GM18519 (cell line): ENCODE measurements at regions not wholly inside any gene's neighbourhood (a gene's known extent, or its start where the extent isn't known, plus 50 kb on each side); places are given as distances from the start of the nearest gene placed in this dataset.
A peak's percentile ranks its signal among the peaks of the same experiment; 100 is the strongest.
"Not testable (repeated sequence)": the region's sequence is repeated elsewhere in the genome, so short reads cannot be mapped to it uniquely, and the experiment has no call there.

Source experiments
- ATAC-seq: cut with Tn5 transposase; IDR thresholded peaks from one replicate; pipeline ENCODE4 v1.9.1; 2021; ENCODE audit warnings: mild to moderate bottlenecking, moderate library complexity; ENCODE audit not compliant: unreplicated experiment, low FRiP score

DNA sequence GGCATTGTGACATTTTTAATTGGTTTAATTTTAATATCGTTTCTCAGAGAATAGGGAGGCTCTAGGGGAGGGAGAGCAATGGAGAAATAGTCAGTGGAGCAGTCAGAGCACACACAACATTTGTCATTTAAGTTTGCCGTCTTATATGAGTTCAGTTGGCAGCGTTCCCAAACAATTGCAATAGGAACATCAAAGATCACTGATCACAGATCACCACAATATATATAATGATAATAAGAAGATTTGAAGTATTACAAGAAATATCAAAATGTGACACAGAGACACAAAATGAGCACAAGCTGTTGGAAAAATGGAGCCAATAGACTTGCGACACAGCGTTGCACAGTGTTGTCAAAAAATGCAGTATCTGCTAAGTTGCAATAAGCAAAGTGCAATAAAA, 303.7 kb downstream of the CDH19 start:
- no peak for ATAC-seq

GRCh38 chr18:66280470-66280869, 323.4 kb downstream of the CDH19 start:
- ATAC-seq, result no peak

DNA sequence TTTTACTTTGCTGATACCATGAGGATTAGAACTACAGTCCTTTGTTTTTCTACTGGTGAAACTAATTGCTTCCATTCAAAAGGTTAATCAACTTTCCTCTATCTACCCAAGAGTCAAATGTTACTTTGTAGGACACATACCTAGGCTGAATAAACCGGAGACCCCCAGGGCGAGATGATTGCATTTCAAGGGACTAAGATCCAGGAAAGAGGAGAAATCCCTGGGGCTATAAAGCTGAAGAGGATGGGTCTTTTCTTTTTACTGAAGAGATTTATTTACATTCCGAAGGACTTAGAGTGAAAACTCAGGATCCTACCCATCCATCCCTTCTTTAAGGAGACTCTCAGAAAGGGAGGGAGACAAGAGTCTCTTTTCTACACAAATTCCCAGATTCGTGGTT, 331.9 kb downstream of the CDH19 start:
- ATAC-seq, result no peak

DNA sequence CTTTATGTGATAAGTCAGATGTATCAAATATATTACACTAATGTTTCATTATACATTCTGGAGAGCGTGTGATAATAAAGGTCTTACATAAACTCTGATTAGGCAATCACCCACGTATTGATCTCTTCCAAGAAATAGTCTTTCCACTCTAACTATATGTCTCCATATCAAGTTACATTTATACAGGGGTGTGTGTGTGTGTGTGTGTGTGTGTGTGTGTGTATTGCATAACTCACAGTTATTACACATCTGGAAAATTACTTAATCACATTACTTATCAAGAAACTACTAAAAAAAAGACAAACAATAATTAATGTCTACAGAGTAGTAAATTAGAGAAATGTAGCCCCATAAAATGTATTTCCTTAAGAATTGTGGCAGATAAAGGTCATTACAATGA, 339.8 kb downstream of the CDH19 start:
- ATAC-seq, result no peak

DNA sequence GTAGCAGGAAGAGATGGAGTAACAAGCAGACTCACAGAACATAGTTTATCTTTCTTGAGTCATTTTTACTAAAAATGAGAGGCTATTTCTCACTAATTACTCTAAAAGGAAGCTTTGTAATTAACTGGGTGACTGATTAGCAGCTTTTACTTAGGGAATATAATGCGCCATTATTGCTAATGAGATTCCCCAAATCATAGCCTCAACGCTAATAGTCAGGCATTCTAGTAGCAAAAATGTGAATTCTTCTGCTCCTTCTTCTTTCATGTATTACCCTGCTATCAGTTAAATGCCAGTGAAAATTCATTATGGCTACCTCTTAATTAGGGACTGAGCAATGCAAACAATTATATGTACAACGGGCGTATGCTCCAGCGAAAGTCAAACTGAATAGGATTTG, 349.8 kb downstream of the CDH19 start:
- ATAC-seq, result no peak

- ATAC-seq, result no peak
Measured at GRCh38 chr18:66252703-66253102, 351.2 kb downstream of the CDH19 start.

GRCh38 chr18:66235206-66235605, 368.7 kb downstream of the CDH19 start:
- no peak for ATAC-seq

DNA sequence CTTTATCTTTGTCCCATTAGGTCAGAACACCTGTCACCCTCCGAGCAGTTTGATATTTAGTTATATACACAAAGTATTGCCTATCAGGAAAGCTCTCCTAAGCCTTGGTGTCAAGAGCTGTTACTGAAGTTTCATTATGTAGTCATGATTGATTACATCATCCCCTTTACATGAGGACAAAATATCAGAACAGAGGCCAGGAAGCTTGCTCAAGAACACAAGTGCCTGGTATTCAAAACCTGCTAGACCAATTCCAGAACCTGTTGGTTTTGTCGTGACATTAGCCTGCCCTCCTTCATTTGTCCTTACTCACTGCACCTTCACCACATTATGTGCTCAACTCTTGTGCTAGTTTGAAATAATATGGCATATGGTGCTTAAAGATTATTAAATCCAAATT, 377.1 kb downstream of the CDH19 start:
- no peak for ATAC-seq

- not testable (repeated sequence) for ATAC-seq
Measured at GRCh38 chr18:66223317-66223716, 380.6 kb downstream of the CDH19 start.

- no peak for ATAC-seq
Measured at GRCh38 chr18:66222174-66222573, 381.7 kb downstream of the CDH19 start.

- no peak for ATAC-seq
Measured at GRCh38 chr18:66219817-66220216, 384.1 kb downstream of the CDH19 start.

- no peak for ATAC-seq
Measured at GRCh38 chr18:66211749-66212148, 392.1 kb downstream of the CDH19 start.

- no peak for ATAC-seq
Measured at GRCh38 chr18:66210875-66211274, 393.0 kb downstream of the CDH19 start.

DNA sequence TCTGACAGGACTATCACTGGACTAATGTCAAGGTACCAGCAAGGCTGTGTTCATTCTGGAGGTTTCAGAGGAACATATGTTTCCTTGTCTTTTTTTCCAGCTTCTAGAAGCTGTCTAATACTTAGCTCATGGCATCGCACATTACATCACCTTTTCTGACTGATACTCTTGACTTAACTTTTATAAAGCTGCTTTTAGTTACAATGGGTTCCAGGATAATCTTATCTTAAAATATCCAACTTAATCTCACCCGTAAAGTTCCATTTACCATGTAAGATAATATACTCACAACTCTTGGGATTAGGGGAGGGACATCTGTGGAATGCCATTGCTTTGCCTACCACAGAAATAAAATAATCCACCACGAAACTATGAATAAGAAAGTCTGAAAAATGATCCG, 394.2 kb downstream of the CDH19 start:
- ATAC-seq, result no peak

DNA sequence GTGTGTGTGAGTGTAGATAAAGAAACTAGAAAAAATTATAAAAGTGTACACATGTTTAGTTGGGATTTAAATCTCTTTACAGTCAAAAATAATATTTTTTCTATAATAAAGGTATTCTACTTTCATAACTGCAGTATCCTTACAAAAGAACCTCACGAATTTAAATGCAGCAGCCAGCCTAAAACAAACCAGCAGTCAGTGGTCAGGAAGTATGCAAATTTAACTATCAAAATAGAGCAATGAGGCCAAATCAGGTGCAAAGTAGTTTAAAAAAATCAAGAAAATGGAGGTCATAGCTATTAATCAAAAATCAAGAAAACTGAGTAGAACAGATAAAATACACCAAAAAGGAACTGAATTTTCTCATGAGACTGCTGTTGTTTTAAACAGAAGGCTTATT, 407.1 kb downstream of the CDH19 start:
- no peak for ATAC-seq

DNA sequence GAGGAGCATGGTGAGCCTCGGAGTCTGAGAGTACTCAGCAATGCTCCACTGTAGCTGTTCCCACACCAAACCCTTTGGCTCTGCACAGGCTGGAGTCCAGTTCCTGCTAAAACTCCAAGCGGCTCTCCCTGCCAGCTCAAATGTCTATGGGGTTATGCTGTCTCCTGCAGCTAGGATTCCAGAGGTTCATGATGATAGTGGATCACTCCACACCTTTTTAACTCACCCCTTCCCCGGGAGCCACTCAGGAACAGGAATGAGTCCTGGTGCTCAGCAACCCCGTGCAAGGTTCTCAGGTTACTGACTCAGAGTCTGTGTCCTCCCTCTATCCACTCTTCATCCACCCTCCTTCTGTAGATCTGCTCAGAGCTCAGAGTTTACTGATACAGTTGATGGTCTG, 410.0 kb downstream of the CDH19 start:
- ATAC-seq, result no peak

DNA sequence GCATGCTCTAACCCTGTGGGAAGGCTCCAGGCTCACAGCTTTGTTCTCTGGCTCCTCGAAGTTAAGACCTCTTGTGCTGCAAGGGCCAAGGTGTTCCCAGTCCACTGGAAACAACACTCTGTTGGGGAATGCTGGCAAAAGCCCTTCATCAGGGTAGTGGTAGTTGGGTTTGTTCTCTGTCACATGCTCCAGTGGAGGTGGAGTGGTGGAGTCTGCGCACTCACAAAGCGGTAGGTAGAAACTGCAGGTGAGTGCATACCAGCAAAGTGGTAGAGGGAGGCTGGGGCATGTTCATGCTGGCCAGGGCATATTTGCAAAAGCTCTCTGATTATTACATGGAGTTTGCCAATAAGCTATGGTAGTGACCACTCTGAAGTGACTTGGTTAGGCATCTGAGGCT, 410.5 kb downstream of the CDH19 start:
- no peak for ATAC-seq

DNA sequence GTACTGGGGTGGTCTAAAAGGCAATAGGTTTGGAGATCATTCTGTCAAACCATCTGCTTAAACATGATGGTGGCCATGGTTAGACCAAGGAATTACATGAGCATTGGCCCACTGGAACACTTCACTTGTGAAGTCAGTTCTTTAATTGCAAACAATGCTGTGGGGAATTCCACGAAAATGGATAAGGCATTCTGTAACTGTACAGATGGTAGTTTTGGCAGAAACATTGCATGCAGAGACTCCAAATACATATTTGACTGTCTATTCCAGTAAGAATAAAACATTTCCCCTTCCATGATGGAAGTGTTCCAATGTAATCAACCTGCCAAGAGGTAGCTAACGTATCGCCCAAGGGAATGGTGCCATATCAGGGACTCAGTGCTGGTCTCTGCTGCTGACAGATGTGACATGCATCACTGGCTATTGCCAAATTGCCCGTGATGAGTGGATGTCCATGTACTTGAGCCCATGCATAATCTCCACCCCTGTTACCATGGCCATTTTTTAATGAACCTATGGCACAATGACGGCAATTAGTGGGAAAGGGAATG, 417.9 kb downstream of the CDH7 start:
- ATAC-seq, result no peak

GRCh38 chr18:66167829-66168684, 417.2 kb downstream of the CDH7 start:
- ATAC-seq, result no peak

- ATAC-seq, result no peak
Measured at GRCh38 chr18:66160007-66160406, 409.2 kb downstream of the CDH7 start.

GRCh38 chr18:66159451-66159850, 408.6 kb downstream of the CDH7 start:
- ATAC-seq, result no peak

- ATAC-seq, result peak; percentile 56
Measured at GRCh38 chr18:66156946-66157687, 406.3 kb downstream of the CDH7 start.
